SKM-1 treated with dmso at 0.1 percent for 144 hours (cell line): ENCODE measurements at regions not wholly inside any gene's neighbourhood (a gene's known extent, or its start where the extent isn't known, plus 50 kb on each side); places are given as distances from the start of the nearest gene placed in this dataset.
"Not testable (repeated sequence)": the region's sequence is repeated elsewhere in the genome, so short reads cannot be mapped to it uniquely, and the experiment has no call there.

Experiments used
- DNase-seq: peaks from one replicate; lab custom pipeline; 2025; ENCODE audit not compliant: unreplicated experiment; lab: John Stamatoyannopoulos, UW

- DNase-seq: no peak
Observed at GRCh38 chr7:4436936-4437335, 245.2 kb upstream of the FOXK1 start.

- no peak for DNase-seq
Observed at GRCh38 chr7:4437916-4438315, 244.2 kb upstream of the FOXK1 start.

- no peak for DNase-seq
Observed at GRCh38 chr7:4438723-4439245, 243.3 kb upstream of the FOXK1 start.

GRCh38 chr7:4439444-4439843, 242.7 kb upstream of the FOXK1 start:
- DNase-seq: no peak

GRCh38 chr7:4444106-4444505, 238.0 kb upstream of the FOXK1 start:
- no peak for DNase-seq

- DNase-seq: no peak
Observed at GRCh38 chr7:4445777-4446176, 236.3 kb upstream of the FOXK1 start.

- no peak for DNase-seq
Observed at GRCh38 chr7:4449263-4449662, 232.8 kb upstream of the FOXK1 start.

- no peak for DNase-seq
Observed at GRCh38 chr7:4450483-4450882, 231.6 kb upstream of the FOXK1 start.

- no peak for DNase-seq
Observed at GRCh38 chr7:4460597-4460996, 221.5 kb upstream of the FOXK1 start.

GRCh38 chr7:4461531-4461930, 220.6 kb upstream of the FOXK1 start:
- peak; percentile 8 for DNase-seq

- DNase-seq: no peak
Observed at GRCh38 chr7:4468320-4469102, 213.6 kb upstream of the FOXK1 start.

- DNase-seq: no peak
Observed at GRCh38 chr7:4470246-4470645, 211.8 kb upstream of the FOXK1 start.

GRCh38 chr7:4472728-4473127, 209.4 kb upstream of the FOXK1 start:
- DNase-seq: no peak

- DNase-seq: peak; percentile 59
Observed at GRCh38 chr7:4479367-4480039, 202.6 kb upstream of the FOXK1 start.

GRCh38 chr7:4480131-4480530, 202.0 kb upstream of the FOXK1 start:
- not testable (repeated sequence) for DNase-seq

GRCh38 chr7:4483851-4484250, 198.2 kb upstream of the FOXK1 start:
- no peak for DNase-seq

- DNase-seq: no peak
Observed at GRCh38 chr7:4484545-4484944, 197.6 kb upstream of the FOXK1 start.

- no peak for DNase-seq
Observed at GRCh38 chr7:4486907-4487306, 195.2 kb upstream of the FOXK1 start.

- not testable (repeated sequence) for DNase-seq
Observed at GRCh38 chr7:4496911-4497310, 185.2 kb upstream of the FOXK1 start.

GRCh38 chr7:4500812-4501211, 181.3 kb upstream of the FOXK1 start:
- DNase-seq: no peak

- not testable (repeated sequence) for DNase-seq
Observed at GRCh38 chr7:4507886-4508285, 174.2 kb upstream of the FOXK1 start.

GRCh38 chr7:4513450-4513849, 168.6 kb upstream of the FOXK1 start:
- no peak for DNase-seq
